Spleen (tissue), 7 donors: ENCODE measurements at regions not wholly inside any gene's neighbourhood (a gene's known extent, or its start where the extent isn't known, plus 50 kb on each side); places are given as distances from the start of the nearest gene placed in this dataset.

Experiments used
- POLR2AphosphoS5 ChIP-seq, 3 donors: sonication (generic); formaldehyde crosslinking; IDR thresholded peaks; one replicate each; pipeline ENCODE4 v1.5.1; 2017; ENCODE audit warnings: antibody characterized with exemption in 3 of 3
- TF ChIP-seq, protein P1 (sequence below), 11 experiments: fragments of 200-600 bp in 7 of 11; fragments of 450-650 bp in 4 of 11; sonication (generic) in 4 of 11; IDR thresholded peaks in 8 of 11; conservative IDR thresholded peaks in 3 of 11; 1 replicate in 7 of 11; 2 replicates in 4 of 11; pipeline versions ENCODE4 v1.4.0 to v1.8.0; 2016 to 2021; ENCODE audit warnings: antibody characterized with exemption in 11 of 11, inconsistent platforms in 4 of 11, mild to moderate bottlenecking in 1 of 11
- donor health status: DM: no; HTN: no; CAD: no; lungs with moderate emphysema.
- donor health status: DM: no; HTN: no; CAD: no.
- donor health status: DM: no; HTN: no; CAD: no.

DNA sequence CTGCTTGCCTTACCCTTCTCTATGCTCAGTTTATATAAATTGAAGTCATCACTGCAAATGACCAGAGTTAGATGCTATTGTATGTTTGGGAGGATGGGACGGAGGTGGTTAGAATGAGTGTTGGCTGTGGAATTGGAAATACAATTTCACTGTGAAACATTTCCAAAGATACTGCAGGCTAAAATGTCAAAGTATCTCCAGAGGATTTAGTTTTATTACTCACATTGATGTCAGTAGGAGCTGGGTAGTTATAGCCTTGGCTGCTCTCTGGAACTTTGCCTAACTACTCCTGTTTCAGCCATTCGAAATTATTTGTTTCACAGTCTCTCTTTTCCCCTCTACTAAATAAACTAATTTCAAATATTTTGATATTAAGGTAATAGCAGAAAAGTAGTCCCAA lies 92.6 kb upstream of the PPP3CA start:
- TF ChIP-seq, protein P1, sequence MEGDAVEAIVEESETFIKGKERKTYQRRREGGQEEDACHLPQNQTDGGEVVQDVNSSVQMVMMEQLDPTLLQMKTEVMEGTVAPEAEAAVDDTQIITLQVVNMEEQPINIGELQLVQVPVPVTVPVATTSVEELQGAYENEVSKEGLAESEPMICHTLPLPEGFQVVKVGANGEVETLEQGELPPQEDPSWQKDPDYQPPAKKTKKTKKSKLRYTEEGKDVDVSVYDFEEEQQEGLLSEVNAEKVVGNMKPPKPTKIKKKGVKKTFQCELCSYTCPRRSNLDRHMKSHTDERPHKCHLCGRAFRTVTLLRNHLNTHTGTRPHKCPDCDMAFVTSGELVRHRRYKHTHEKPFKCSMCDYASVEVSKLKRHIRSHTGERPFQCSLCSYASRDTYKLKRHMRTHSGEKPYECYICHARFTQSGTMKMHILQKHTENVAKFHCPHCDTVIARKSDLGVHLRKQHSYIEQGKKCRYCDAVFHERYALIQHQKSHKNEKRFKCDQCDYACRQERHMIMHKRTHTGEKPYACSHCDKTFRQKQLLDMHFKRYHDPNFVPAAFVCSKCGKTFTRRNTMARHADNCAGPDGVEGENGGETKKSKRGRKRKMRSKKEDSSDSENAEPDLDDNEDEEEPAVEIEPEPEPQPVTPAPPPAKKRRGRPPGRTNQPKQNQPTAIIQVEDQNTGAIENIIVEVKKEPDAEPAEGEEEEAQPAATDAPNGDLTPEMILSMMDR (IDR thresholded peaks at IDR 0.05 in 8 of 11, conservative IDR thresholded peaks at IDR 0.05 in 3 of 11), result no peak
- no peak for TF ChIP-seq POLR2AphosphoS5 (IDR thresholded peaks at IDR 0.05)
